Naive B cell (primary cell): ENCODE measurements at regions not wholly inside any gene's neighbourhood (a gene's known extent, or its start where the extent isn't known, plus 50 kb on each side); places are given as distances from the start of the nearest gene placed in this dataset.
"Not testable (repeated sequence)": the region's sequence is repeated elsewhere in the genome, so short reads cannot be mapped to it uniquely, and the experiment has no call there.

Source experiments
- ATAC-seq, 2 donors: fragments of 150-1000 bp; cut with Tn5 transposase; 2 replicates each; pipeline ENCODE4 v1.10.0; 2021; ENCODE audit warnings: low read depth in 2 of 2, mild to moderate bottlenecking in 2 of 2, moderate library complexity in 2 of 2
- DNase-seq: peaks from one replicate; pipeline ENCODE4 v3.0.0; 2022
- H3K27ac Mint-ChIP-seq, 6 donors: one replicate each; pipeline ENCODE4 v1.8.0; 2020 to 2022; ENCODE audit warnings: mild to moderate bottlenecking in 6 of 6, mixed read lengths in 6 of 6, moderate library complexity in 5 of 6, inconsistent platforms in 2 of 6
- H3K27me3 Mint-ChIP-seq, 3 donors: one replicate each; pipeline ENCODE4 v1.8.0; 2021 to 2022; ENCODE audit warnings: mixed read lengths in 3 of 3, mild to moderate bottlenecking in 1 of 3
- H3K36me3 Mint-ChIP-seq, 2 donors: one replicate each; pipeline ENCODE4 v1.8.0; 2020 to 2022; ENCODE audit warnings: mixed read lengths in 2 of 2, inconsistent platforms in 1 of 2, mild to moderate bottlenecking in 1 of 2
- H3K4me1 Mint-ChIP-seq, 3 donors: one replicate each; pipeline ENCODE4 v1.8.0; 2020 to 2022; ENCODE audit warnings: mixed read lengths in 3 of 3, inconsistent platforms in 1 of 3, mild to moderate bottlenecking in 1 of 3, moderate library complexity in 1 of 3
- H3K4me3 Mint-ChIP-seq, 8 donors: one replicate each; pipeline ENCODE4 v1.8.0; 2020 to 2022; ENCODE audit warnings: mild to moderate bottlenecking in 8 of 8, mixed read lengths in 8 of 8, moderate library complexity in 8 of 8, inconsistent platforms in 2 of 8
- H3K9me3 Mint-ChIP-seq, 7 donors: one replicate each; pipeline ENCODE4 v1.8.0; 2020 to 2022; ENCODE audit warnings: mixed read lengths in 7 of 7, mild to moderate bottlenecking in 5 of 7, inconsistent platforms in 2 of 7, moderate library complexity in 1 of 7

DNA sequence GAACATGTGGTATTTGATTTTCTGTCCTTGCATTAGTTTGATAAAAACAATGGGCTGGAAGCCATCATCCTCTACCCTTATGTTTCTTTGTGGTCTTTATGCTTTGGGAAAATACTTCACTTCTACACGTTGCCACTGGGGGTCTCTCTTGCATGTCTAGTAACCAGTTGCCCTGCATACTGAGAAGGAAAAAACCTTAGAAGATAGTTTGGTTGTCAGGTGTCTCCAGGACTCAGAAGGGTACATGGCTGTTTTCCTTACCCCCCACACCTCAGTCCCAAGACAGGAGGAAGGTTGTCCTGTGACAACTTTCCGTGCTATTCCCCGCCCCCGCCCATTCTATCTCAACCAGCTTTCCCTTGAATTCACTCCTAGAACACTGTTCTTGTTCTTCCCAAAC is 62.1 kb upstream of the LANCL3 start:
- ATAC-seq = no peak
- H3K27me3 Mint-ChIP-seq = peaks cover 0 to 23% (median 13%) of the 10 kb centered on the region in 3 donors
- H3K36me3 Mint-ChIP-seq = no peaks in the 10 kb centered on the region
- H3K4me1 Mint-ChIP-seq = no peaks in the 10 kb centered on the region
- H3K27ac Mint-ChIP-seq = peak overlapping the region in 1 of 6 donors; percentile 30
- H3K9me3 Mint-ChIP-seq = no peaks in the 10 kb centered on the region
- no peak overlapping the region for H3K4me3 Mint-ChIP-seq
- no peak for DNase-seq

DNA sequence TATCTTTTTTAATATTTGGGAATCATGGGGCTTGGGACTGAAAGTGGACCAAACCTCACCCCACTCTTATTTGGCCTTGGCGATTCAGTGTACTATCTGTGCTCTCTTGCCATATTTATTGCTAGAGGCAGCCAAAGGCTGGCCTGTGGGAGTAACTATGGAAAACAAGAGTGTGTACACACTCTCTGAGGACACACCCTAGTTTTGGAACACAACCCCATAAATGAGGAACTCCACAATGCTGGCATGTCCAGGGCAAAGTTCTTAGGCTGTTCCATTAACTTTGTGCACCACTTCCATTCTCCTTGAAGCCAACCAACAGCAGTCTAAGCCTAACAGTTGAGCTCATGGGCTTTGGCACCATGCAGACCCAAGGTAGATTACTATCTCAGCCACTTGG is 54.9 kb upstream of the LANCL3 start:
- ATAC-seq, H3K36me3 Mint-ChIP-seq, H3K4me1 Mint-ChIP-seq, H3K27ac Mint-ChIP-seq, H3K4me3 Mint-ChIP-seq, H3K9me3 Mint-ChIP-seq, DNase-seq: not testable (repeated sequence)
- peaks cover 0 to 36% (median 13%) of the 10 kb centered on the region in 3 donors for H3K27me3 Mint-ChIP-seq

DNA sequence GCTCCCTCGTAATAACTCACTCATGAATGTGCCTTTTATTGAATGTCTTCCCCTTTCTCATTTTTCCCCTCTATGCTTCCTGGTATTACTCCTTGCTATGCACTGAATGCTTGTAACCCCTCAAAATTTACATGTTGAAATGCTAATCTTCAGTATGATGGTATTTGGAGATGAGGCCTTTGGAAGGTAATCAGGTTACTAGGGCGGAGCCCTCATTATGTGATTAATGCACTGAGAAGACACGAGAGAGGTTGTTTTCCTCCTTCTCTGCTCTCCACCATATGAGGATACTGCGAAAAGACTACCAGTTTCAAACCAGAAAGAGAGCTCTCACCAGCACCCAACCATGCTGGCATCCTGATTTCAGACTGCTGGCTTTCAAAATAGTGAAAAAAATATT is 52.2 kb upstream of the LANCL3 start:
- not testable (repeated sequence) for ATAC-seq

DNA sequence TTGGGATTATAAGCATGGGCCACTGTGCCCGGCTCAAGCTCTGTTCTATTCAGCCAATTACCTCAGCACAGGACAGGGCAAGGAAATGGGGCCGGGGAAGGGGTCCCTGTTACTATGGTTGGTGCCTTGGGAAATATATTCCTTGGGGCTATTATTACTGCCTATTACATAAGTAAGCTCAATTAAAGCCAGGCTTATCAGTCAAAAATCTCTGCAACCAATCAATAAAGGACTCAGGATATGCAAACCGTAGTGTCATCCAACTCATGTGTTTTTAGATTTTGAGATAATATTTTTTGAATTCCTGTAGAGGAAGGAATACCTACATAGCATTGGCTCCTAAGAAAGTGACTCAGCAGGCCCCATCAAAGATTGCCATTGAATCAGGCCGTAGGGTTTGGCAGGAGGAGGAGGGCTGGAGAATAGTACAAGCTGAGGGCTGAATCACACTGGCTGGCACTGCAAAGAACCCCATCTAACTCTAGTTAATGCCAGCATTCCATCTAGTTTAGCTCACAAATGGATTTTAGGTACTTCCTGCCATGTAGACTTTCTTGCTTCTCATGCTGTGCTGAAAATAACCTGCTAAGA is 50.5 kb upstream of the LANCL3 start:
- not testable (repeated sequence) for H3K4me3 Mint-ChIP-seq, ATAC-seq, H3K4me1 Mint-ChIP-seq, H3K9me3 Mint-ChIP-seq, DNase-seq, H3K36me3 Mint-ChIP-seq, H3K27ac Mint-ChIP-seq
- H3K27me3 Mint-ChIP-seq = peaks cover under 1 to 21% (median under 1%) of the 10 kb centered on the region in 3 donors

More for the DNA sequence above, 52.2 kb upstream of the LANCL3 start:
- not testable (repeated sequence) for H3K27ac Mint-ChIP-seq, H3K4me1 Mint-ChIP-seq, H3K9me3 Mint-ChIP-seq, H3K4me3 Mint-ChIP-seq, H3K36me3 Mint-ChIP-seq, DNase-seq
- H3K27me3 Mint-ChIP-seq = peaks cover 0 to 20% (median 0%) of the 10 kb centered on the region in 3 donors
